HCT116 (cell line): ENCODE measurements at regions not wholly inside any gene's neighbourhood (a gene's known extent, or its start where the extent isn't known, plus 50 kb on each side); places are given as distances from the start of the nearest gene placed in this dataset.

ENCODE experiments used
- CTCF ChIP-seq, 3 experiments: fragments of 200-600 bp in 1 of 3; sonication (generic) in 1 of 3; IDR thresholded peaks in 2 of 3; conservative IDR thresholded peaks in 1 of 3; 2 replicates each; pipeline ENCODE4 v1.5.1; 2012 to 2017; ENCODE audit warnings: low read depth in 2 of 3, low read length in 2 of 3, antibody characterized with exemption in 1 of 3, borderline replicate concordance in 1 of 3, control low read depth in 1 of 3, mild to moderate bottlenecking in 1 of 3, mixed read lengths in 1 of 3, mixed run types in 1 of 3, moderate library complexity in 1 of 3; ENCODE audit not compliant: insufficient read depth in 1 of 3
- EZH2phosphoT487 ChIP-seq: fragments of 200-600 bp; IDR thresholded peaks from 2 replicates; pipeline ENCODE4 v1.6.1; 2018; ENCODE audit warnings: antibody characterized with exemption, borderline replicate concordance

GRCh38 chr3:197456261-197457091 lies 99.3 kb downstream of the BDH1 start:
- no peak for TF ChIP-seq EZH2phosphoT487
- TF ChIP-seq CTCF (IDR thresholded peaks at IDR 0.05 in 2 of 3, conservative IDR thresholded peaks at IDR 0.05 in 1 of 3; ENCODE audit: borderline replicate concordance in 1 of 3, insufficient read depth in 1 of 3, low read depth in 2 of 3, low read length in 2 of 3): no peak
